ENCODE measurements at regions not wholly inside any gene's neighbourhood (a gene's known extent, or its start where the extent isn't known, plus 50 kb on each side); places are given as distances from the start of the nearest gene placed in this dataset.

DNA sequence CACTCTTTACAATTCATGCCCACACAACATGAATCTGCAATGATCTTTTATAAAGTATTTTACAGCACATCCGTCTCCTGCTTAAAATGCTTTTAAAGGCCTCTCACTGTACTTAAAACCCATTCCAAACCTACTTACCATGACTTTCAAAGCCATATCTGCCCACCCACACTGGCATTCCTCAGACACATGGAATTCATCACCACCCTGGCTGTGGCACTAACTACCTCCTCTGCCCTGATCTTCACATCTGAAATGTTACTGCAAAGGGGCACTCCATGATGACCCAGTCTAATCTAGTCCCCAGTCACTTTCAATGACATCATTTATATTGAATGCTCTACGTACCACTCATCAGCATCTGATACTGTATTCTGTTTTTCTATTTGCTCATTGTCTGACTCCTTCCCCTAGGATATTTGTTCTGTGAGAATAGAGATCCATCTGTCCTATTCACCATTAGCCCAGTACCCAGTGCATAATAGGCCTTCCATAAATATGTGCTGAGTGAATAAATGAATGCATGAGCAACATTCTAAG, 193.2 kb upstream of the KIF2A start:
- no peak overlapping the region for H3K4me3 ChIP-seq (ENCODE audit: low read depth in 1 of 3, low read length in 3 of 3)
- DNase-seq (ENCODE audit: low spot score) = no peak
- H3K9ac ChIP-seq (ENCODE audit: low read depth in 1 of 2, low read length in 2 of 2) = no peak overlapping the region
- no peaks in the 10 kb centered on the region for H3K27me3 ChIP-seq (ENCODE audit: control insufficient read depth in 4 of 4, insufficient read depth in 4 of 4, low read length in 3 of 4)
- no peaks in the 10 kb centered on the region for H3K4me1 ChIP-seq (ENCODE audit: control insufficient read depth in 4 of 4, insufficient read depth in 4 of 4, low read length in 3 of 4)
- no peaks in the 10 kb centered on the region for H3K9me3 ChIP-seq (ENCODE audit: control insufficient read depth in 4 of 4, low read length in 3 of 4)
- no peak overlapping the region for H3K27ac ChIP-seq (ENCODE audit: low read depth in 1 of 2, low read length in 2 of 2)
- 79% methylated on average over 2 of the region's 2 CpGs for WGBS
- no peaks in the 10 kb centered on the region for H3K36me3 ChIP-seq (ENCODE audit: control insufficient read depth in 4 of 4, insufficient read depth in 3 of 4, low read depth in 1 of 4, low read length in 3 of 4)
- TF ChIP-seq EGR1 (IDR thresholded peaks at IDR 0.05; ENCODE audit: low read depth in 2 of 2) (no peak), NR2F2 (IDR thresholded peaks at IDR 0.05) (no peak), FOXA2 (IDR thresholded peaks at IDR 0.05) (no peak)

DNA sequence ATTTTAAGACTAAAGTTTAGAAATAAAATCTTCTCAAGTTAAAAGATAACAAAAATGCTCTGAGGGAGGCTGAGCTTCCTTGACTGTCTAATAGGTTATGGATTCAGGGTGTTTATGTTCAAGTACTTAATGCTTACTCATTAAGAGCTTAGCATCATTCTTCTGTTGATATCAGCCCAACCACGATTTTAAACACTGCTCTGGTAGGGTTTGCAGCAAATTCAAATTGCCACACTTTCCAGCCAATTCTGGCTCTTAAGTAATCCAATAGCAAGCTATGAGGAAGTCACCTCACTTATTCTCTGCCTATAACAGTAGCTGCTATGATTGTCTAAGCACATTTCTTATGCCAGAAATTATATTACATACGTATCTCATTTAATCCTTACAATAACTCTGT, 191.0 kb upstream of the KIF2A start:
- H3K27me3 ChIP-seq (ENCODE audit: control insufficient read depth in 4 of 4, insufficient read depth in 4 of 4, low read length in 3 of 4) = no peaks in the 10 kb centered on the region

DNA sequence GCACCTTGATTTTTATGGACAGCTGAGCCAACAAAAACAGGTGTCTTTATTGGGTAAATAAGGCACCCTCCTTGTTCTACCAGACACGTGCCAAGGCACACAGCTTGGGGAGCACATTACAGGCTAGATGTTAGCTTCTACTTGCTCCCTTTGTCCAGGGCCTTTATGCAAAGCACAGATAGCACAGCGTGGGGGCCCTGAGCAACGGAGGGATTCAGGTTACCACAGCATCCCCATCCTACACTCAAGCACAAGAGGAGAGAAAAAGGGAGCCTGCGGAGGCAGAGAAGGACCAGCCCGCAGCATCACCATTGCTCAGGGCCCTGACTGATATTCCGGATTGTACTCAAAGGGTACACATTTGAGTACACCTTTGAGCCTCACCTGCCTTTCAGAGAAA, 181.7 kb upstream of the KIF2A start:
- Histone ChIP-seq H3K36me3 (ENCODE audit: control insufficient read depth in 4 of 4, insufficient read depth in 3 of 4, low read depth in 1 of 4, low read length in 3 of 4) (no peaks in the 10 kb centered on the region), H3K9me3 (ENCODE audit: control insufficient read depth in 4 of 4, low read length in 3 of 4) (no peaks in the 10 kb centered on the region), H3K9ac (ENCODE audit: low read depth in 1 of 2, low read length in 2 of 2) (no peak overlapping the region), H3K27me3 (ENCODE audit: control insufficient read depth in 4 of 4, insufficient read depth in 4 of 4, low read length in 3 of 4) (peaks cover 0 to 9% (median 0%) of the 10 kb centered on the region in 4 donors), H3K27ac (ENCODE audit: low read depth in 1 of 2, low read length in 2 of 2) (no peak overlapping the region), H3K4me1 (ENCODE audit: control insufficient read depth in 4 of 4, insufficient read depth in 4 of 4, low read length in 3 of 4) (no peaks in the 10 kb centered on the region), H3K4me3 (ENCODE audit: low read depth in 1 of 3, low read length in 3 of 3) (no peak overlapping the region)
- 75% methylated on average over 6 of the region's 6 CpGs for WGBS
- TF ChIP-seq EGR1 (IDR thresholded peaks at IDR 0.05; ENCODE audit: low read depth in 2 of 2) (no peak), TAF1 (conservative IDR thresholded peaks at IDR 0.05) (no peak), ZBTB33 (IDR thresholded peaks at IDR 0.05) (no peak), GABPA (IDR thresholded peaks at IDR 0.05 in 1 of 2, conservative IDR thresholded peaks at IDR 0.05 in 1 of 2) (no peak), SP1 (IDR thresholded peaks at IDR 0.05) (no peak), FOXA2 (IDR thresholded peaks at IDR 0.05) (no peak), HNF4A (conservative IDR thresholded peaks at IDR 0.05) (no peak), FOXA1 (IDR thresholded peaks at IDR 0.05) (no peak), CTCF (IDR thresholded peaks at IDR 0.05; ENCODE audit: low read depth, low read length, missing input control) (no peak), JUND (IDR thresholded peaks at IDR 0.05) (no peak), YY1 (IDR thresholded peaks at IDR 0.05) (no peak)
- TF ChIP-seq, protein P1, sequence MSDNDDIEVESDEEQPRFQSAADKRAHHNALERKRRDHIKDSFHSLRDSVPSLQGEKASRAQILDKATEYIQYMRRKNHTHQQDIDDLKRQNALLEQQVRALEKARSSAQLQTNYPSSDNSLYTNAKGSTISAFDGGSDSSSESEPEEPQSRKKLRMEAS (IDR thresholded peaks at IDR 0.05) = no peak
- DNase-seq (ENCODE audit: low spot score) = no peak

More for the DNA sequence above, 191.0 kb upstream of the KIF2A start:
- no peak for DNase-seq (ENCODE audit: low spot score)
- TF ChIP-seq YY1 (IDR thresholded peaks at IDR 0.05) (no peak), NR2F2 (IDR thresholded peaks at IDR 0.05) (no peak), SP1 (IDR thresholded peaks at IDR 0.05) (no peak)
- TF ChIP-seq, protein P1 (IDR thresholded peaks at IDR 0.05) = no peak
- Histone ChIP-seq H3K4me1 (ENCODE audit: control insufficient read depth in 4 of 4, insufficient read depth in 4 of 4, low read length in 3 of 4) (no peaks in the 10 kb centered on the region), H3K36me3 (ENCODE audit: control insufficient read depth in 4 of 4, insufficient read depth in 3 of 4, low read depth in 1 of 4, low read length in 3 of 4) (no peaks in the 10 kb centered on the region), H3K27ac (ENCODE audit: low read depth in 1 of 2, low read length in 2 of 2) (no peak overlapping the region), H3K9me3 (ENCODE audit: control insufficient read depth in 4 of 4, low read length in 3 of 4) (peaks cover 0 to 3% (median 0%) of the 10 kb centered on the region in 4 donors), H3K9ac (ENCODE audit: low read depth in 1 of 2, low read length in 2 of 2) (no peak overlapping the region), H3K4me3 (ENCODE audit: low read depth in 1 of 3, low read length in 3 of 3) (no peak overlapping the region)
- WGBS = 55% methylated on average over 2 of the region's 2 CpGs
